ENCODE measurements at regions not wholly inside any gene's neighbourhood (a gene's known extent, or its start where the extent isn't known, plus 50 kb on each side); places are given as distances from the start of the nearest gene placed in this dataset.
"Not testable (repeated sequence)": the region's sequence is repeated elsewhere in the genome, so short reads cannot be mapped to it uniquely, and the experiment has no call there.

DNA sequence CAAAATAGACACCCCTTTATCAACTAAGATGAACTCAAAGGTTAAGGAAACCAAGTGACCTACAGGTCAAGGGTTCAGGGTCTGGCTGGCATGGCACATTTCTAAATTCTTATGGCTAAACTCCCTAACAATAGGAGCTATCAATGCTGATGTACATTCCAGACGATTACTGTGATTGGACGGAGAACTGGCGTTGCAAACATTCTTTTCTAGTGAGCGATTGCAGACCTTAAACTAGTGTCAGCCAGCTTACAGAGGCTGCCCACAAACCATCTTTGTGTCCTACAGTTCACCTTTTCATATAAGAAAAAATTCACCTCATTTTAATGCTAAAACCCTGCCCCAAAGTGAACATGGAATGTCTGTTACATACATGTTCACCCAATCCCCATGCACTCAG is 382.9 kb downstream of the MAT2B start:
- DNase-seq: no peak

DNA sequence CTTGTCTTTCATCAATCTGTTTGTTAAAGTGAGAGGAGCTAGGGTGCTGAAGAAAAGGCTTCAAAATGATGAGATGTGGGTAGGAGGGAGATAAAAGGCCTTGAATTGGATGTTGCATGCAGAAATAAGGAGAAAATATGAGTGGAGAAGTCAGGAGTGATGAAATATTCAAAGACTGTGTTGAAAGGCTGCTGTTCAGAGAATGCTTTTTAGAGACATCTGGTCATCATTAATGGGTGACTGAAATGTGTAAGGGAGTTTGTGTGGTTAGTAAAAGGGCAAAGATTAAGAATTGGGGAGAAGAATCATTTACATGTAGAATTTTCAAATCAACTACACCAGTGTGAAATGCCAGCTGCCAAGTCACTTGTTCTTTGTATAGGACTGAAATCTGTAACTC is 383.9 kb downstream of the MAT2B start:
- DNase-seq: no peak

DNA sequence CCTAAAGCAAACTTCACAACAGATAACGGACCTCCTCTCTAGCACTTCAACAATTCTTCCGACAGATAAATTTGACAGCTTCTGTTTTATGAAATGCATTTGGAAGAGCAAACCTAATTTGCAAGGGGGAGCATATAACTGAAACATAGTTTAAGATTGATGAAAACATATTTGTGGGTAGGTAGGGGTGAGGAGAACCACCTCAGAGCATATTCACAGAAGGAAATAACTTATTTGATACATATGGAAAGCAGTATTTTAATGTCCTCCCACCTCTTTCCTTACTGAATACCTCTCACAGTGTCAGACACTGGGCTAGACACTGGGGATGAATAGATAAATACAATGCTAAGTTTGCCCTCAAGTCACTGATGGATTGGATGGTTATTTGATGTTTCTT is 384.8 kb downstream of the MAT2B start:
- DNase-seq: no peak

DNA sequence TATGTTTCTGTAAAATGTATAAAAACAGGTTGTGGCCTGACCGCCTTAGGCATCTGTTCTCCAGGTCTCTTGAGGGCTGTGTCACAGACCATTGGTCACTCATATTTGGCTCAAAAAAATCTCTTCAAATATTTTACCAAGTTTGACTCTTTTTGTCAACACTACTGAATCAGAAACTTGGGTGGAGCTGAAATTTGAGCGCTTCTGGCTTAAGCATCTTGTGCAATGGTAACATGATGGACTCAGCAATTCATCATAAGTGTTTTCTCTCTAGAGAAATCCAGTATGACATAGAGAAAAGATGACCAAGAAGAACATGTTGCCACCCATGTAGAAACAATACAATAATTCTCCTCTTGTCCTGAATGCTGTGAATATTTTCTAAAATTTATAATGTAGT is 387.9 kb downstream of the MAT2B start:
- DNase-seq: no peak

DNA sequence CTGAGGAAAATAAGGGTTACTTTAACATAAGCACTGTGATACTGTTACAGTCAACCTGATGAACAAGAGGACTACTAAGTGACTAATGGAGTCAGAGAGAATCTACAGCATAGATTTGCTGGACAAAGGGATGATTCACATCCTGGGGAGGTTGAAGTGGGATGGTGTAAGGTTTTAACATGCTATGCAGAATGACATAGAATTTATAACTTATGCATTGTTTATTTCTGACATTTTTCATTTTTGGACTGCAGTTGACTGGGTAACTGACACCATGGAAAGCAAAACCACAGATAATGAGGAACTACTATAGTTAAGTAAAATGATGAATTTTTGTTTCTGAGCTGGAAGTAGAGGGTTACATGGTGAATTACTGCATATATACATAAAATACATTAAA is 389.2 kb downstream of the MAT2B start:
- DNase-seq: no peak

DNA sequence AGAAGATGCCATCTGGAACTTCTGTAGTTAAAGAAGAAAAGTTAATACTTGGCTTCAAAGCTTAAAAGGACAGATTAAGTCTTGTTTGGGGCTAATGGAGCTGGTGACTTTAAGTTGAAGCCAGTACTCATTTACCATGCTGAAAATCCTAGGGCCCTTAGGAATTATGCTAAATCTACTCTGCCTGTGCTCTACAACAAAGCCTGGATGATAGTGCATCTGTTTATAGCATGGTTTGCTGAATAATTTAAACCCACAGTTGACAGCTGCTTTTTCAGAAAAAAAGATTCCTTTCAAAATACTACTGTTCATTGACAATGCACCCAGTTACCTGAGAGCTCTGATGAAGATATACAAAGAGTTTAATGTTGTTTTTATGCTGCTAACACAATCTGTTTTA is 393.5 kb downstream of the MAT2B start:
- no peak for DNase-seq

DNA sequence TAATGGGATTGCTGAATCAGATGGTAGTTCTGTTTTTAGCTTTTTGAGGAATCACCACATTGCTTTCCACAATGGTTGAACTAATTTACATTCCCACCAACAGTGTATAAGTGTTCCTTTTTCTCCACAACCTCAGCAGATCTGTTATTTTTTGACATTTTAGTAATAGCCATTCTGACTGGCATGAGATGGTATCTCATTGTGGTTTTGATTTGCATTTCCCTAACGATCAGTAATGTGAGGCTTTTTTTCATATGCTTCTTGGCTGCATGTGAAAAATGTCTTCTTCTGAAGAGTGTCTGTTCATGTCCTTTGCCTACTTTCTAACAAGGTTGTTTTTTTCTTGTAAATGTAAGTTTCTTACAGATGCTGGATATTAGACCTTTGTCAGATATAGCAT is 402.4 kb downstream of the MAT2B start:
- DNase-seq: not testable (repeated sequence)

DNA sequence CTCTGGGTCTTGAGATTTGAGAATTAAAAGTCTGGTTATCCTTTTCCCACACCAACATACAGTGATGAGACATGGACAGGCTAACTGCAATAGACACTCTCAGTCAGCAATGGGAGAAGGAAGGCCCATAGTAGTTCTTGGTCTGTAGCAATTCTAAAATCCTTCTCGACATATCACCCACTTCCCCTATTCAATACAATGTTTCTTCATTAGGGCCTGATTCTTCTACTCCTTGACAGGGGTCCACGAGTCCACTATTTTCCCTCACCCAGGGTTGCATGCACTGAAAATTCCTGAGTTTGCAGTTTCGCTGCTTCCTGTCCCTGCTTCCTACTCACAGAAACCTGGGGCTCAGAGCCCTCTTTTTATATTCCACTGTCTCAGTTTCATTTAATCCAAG is 402.8 kb downstream of the MAT2B start:
- DNase-seq: no peak

DNA sequence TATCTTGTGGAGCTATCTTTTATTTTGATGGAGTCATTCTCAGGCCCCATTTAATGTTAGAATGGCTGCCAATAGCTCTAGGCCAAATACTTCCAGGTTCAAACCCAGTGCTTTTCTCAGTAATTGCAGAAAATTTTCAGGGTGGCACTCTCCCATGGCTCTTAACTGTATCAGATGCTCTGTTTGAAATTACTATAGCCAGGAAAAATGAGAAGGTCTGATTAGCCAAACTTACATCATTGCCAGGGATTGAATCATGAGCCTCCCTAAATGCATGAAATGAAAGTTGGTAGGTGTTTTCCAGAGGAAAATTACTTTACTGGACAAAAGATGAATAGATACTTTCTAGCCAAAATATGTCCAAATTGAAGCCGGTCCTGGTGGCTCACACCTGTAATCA is 404.8 kb downstream of the MAT2B start:
- no peak for DNase-seq

DNA sequence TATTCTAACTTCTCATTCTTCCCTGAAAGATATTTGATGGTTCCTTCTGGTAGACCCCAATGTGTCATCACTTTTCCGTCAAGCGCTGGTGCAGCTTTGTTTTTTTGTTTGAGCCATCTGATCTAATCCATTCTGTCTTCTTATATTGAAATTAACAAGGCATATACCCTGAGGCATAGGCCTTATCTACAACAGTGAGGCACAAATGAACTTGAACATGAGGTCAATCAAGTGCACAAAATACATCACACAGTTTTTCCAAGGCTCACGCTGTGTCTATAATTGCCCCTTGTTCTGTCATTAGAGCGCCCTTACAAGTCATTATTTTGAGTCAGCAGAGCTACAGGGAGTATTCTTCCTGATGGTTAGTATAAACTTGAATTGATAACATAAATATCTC is 406.6 kb downstream of the MAT2B start:
- no peak for DNase-seq

DNA sequence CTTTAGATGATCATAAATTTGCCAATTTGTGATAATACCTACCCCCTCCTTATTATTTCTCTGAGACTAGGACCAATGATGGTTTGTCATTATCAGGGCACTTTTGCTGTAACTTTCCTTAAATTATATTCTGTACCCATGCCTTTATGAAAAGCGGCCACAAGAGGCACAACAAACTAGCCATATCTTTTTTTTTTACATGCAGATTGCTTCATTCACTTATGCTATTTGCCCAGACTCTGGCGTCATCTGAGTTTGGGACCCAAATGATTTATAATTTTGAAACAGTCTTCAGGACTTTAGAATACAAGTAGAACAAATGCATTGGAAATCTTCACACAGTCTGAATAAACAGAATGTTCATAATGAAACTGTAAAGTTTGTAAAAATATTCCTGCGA is 408.1 kb downstream of the MAT2B start:
- DNase-seq: no peak

DNA sequence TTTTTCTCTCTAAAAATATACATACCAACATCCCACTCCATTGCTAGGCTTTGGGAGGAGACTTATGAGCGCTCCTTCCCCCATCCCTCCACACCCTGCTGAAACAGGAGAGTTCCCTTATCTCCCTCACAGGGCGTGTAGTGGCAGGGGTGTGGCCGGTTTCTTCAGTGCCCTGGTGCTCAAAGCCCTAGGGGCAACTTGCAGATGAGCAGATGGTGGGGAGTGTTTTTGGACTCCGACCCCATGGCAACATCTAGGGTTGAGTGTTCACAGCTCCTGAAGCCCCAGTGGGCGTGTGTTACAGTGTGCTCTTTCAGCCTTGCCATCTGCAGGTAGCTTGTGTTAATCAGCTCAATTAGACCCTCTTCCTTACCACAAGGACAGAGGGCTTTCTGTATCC is 409.5 kb downstream of the MAT2B start:
- DNase-seq: no peak

DNA sequence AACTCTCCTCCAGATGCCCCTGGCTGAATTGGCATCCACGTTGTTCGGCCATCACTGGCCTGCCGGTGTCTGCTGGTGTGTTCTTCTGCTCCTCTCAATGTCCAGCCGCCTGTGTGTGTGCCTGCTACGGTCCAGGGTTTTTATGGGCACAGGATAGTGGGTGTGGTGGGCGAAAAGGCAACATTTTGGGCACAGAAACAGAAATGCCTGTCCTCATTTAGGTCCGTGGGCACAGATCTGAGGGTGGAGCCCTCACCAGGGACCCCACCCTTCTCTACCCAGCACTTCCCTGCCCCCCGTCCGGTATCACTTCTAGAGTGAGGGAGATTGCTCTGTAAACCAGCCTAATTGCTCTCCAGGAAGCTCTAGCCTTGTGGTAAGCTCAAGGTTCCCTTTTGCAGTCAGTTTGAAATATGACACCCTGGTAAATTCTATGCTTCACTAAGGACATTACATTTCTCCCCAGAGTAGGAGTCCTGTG is 410.1 kb downstream of the MAT2B start:
- DNase-seq: no peak

DNA sequence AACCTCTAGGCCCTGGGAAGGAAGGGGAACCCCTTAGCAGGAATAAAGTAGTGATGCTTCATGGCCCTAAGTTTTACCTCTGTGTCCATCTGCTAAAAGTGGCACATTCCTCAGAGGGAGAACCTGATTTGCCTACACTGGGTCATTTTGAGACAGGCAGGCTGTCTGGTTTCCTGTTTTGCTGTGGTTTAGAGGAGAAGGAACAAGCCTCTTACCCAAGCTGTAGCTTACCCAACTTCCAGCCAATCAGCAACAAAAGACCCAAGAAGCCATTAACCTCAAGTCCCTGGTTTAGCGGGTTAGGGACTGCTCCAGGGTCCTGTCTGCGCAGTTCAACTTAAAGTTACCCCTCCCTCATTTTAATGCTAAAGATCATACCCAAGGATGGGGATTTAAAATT is 411.0 kb downstream of the MAT2B start:
- DNase-seq: no peak

DNA sequence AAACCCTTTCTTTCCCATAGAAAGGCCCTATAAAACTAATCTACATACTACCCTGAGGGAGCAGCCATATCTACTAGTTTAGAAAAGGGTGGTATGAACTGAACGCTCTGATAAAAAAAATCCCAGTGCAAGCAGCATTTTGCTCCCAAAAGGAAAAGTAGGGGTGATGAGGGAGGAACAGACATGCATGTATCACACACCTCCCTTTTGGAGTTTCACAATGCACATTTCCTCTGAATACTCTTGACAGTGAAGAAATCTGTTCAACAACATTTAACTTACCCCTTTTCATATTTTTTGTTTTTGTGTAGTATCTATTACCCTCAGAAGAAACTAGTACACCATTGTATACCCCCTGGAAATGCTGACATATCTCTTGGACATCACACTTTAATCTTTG is 411.4 kb downstream of the MAT2B start:
- DNase-seq: no peak

DNA sequence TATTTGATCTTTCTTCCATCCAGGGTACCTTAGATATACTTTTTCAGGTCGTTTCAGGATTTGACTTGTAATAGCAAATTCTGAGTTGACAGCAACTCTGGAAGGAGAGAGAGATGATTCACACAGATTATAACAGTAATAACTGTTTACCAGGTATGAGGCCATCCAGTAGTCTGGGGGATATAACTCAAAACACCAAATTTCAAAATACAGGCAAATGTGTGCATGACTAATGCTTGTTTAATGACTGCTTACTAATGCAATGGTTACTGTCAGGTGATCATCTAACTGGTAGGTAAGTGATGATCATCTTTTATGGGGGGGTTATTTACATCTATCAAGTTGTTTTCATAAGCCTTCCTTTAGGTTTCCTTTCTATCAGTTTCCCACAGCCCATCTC is 412.3 kb downstream of the MAT2B start:
- DNase-seq: no peak

DNA sequence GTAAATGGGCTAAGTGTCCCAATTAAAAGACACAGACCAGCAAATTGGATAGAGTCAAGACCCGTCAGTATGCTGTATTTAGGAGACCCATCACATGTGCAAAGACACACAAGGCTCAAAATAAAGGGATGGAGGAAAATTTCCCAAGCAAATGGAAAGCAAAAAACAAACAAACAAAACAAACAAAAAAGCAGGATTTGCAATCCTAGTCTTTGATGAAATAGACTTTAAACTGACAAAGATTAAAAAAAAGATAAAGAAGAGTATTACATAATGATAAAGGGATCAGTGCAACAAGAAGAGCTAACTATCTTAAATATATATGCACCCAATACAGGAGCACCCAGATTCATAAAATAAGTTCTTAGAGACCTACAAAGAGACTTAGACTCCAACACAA is 429.6 kb downstream of the MAT2B start:
- not testable (repeated sequence) for DNase-seq

DNA sequence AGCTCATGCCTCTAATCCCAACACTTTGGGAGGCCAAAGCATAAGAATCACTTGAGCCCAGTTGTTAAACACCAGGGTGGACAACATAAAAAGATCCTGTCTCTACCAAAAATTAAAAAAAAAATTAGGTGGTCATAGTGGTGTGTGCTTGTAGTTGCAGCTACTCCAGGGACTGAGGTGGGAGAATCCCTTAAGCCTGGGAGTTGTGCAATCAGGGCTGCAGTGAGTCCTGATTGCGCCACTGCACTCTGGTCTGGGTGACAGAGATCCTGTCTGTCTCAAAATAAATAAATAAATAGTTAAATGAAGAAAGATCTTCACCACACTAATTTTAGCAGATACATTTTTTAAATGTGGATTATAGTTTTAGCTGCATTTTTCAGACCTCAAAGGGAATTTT is 433.2 kb downstream of the MAT2B start:
- DNase-seq: no peak

DNA sequence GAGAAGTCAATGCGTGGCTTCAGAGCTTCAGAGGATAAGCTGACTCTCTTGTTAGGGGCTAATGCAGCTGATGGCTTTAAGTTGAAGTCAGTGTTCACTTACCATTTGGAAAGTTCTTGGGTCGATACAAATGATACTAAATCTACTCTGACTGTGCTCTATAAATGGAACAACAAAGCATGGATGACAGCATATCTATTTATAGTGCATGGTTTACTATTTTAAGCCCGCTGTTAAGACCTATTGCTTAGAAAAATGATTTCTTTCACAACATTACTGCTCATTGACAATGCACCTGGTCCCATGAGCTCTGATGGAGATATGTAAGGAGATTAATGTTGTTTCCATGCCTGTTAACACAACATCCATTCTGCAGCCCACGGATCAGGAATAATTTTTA is 435.7 kb downstream of the MAT2B start:
- no peak for DNase-seq

DNA sequence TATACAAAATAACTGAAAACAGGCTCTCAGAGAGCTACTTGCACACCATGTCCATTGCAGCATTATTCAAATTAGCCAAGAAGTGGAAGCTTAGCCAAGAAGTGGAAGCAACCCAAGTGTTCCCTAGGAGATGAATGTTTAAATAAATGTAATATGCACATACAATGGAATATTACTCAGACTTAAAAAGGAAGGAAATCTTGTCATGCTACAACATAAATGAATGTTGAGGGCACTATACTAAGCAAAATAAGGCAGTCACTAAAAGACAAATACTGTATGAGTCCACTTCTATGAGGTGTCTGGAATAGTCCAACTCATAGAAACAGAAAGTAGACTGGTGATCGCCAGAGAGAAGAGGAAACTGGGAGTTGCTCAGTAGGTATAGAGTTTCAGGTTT is 438.1 kb downstream of the MAT2B start:
- no peak for DNase-seq

DNA sequence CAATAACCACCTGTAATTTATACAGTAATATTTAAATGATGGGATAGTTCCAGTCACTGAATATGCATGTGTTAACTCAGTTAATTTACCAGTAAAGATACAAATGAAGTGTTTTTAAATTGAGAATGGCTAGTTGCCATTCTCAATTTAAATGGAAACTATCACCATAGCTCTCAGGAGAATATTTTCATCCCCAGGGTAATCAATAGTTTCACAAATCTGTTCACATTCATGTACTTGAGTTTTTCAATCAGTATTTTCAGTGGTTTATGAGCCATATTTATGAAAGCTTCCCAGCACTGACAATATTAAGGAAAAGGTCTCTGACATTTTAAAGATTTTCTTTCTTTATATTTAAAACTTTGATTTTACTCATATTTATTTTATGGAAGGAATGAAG is 439.3 kb downstream of the MAT2B start:
- no peak for DNase-seq

DNA sequence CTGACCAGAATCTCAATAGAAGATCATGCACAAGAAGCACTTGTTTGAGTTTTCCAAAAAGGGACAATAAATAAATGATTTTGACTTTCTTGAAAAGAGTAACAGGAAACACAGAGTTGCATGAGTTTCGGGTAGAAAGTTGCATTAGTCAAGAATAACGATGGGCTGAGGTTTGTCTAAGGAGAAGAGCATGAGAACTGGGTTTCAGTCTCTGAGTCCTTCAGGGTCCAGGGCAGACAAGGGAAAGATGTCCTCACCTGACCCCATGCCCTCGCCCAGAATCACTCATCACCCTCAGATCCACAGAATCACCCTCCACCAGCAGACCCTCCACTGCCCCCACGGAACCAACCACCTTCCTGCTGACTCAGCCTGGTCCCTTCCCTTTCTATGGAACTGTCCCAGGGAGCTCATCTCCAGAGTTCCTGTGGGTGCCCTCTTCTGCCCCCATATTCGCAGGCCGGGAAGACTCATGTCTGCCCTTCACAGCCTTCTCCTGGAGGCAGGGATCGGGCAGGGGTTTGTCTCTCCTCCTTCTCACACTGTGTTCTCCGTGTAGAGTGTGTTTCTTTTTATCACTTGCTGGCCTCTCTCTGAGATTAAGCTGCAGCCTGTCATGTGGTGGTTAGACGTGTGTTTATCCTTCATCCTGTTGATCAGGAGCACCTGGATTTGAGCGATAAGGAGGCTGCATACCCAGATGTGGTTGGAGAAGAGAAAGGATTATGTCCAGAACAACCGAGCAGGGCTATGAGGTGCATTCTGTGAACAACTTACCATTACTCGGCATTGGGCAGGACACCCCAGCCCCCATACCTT is 442.6 kb downstream of the MAT2B start:
- DNase-seq: no peak

DNA sequence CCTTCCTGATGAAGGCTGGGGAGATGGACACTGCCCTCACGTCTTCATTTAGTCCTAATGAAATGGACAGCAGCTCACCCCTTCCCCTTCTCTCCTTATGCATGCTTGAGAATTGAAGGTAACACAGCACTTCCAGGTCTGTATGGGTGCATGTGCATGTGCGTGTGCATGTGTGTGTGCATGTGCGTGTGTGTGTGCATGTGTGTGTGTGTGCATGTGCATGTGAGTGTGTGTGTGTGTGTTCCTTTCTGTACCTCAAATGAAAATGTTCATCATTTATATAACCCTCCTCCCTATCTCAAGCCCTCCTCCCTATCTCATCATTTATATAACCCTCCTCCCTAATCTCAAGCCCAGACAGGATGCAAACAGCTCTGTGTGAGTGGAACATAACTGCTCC is 444.8 kb downstream of the MAT2B start:
- no peak for DNase-seq

DNA sequence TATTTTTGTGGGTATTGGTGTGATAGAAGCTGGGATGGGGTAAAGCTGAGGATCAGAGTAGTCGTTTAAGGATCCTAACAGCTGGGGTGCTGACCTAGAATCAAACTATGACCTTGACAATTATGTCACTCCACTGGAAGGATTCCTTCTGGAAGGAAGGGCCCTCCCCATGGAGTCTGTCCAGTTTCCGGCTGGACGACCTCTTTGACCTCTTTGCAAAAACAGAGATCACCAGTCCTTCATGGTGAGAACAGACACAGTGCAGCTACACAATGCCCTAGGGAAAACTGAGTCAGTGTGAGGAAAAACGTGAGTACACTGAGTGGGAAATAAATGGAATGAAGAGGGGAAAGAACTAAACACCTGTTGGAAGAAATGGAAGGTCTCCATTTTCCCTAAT is 445.6 kb downstream of the MAT2B start:
- DNase-seq: no peak

DNA sequence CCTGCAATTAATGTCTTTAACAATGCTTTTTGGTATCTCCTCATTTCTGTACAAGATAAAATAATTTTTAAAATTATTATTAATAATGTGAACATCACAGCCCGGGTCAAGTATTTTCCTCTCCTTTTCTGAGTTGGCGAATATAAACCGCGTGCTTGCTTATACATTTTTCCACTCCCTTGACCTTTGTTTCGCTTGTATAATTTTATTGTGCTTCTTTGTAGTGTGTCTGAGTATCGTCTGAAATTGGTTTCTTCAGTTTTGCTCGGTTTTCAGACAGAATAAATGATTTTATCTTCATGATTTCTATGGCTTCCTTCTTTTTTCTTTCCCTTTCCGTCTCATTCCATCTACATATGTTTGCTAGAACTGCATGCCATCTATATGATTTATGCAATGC is 448.5 kb downstream of the MAT2B start:
- no peak for DNase-seq

Measured in activated CD8-positive, alpha-beta memory T cell treated with anti-CD3 and anti-CD28 coated beads, Interleukin-2, amount 50 U/mL, for 4 hours (primary cell).